HG03039 (cell line): ENCODE measurements at regions not wholly inside any gene's neighbourhood (a gene's known extent, or its start where the extent isn't known, plus 50 kb on each side); places are given as distances from the start of the nearest gene placed in this dataset.

Experiments
- ATAC-seq: cut with Tn5 transposase; IDR thresholded peaks from one replicate; pipeline ENCODE4 v1.9.1; 2021; ENCODE audit warnings: mild to moderate bottlenecking, moderate library complexity; ENCODE audit not compliant: unreplicated experiment

GRCh38 chr2:8623958-8624591 lies 57.8 kb upstream of the ID2 start:
- no peak for ATAC-seq

- no peak for ATAC-seq
Observed at GRCh38 chr2:8624855-8625398, 56.9 kb upstream of the ID2 start.

- no peak for ATAC-seq
Observed at GRCh38 chr2:8625399-8626300, 56.2 kb upstream of the ID2 start.

- ATAC-seq: no peak
Observed at GRCh38 chr2:8626572-8626971, 55.3 kb upstream of the ID2 start.

- no peak for ATAC-seq
Observed at GRCh38 chr2:8627019-8627691, 54.7 kb upstream of the ID2 start.

- no peak for ATAC-seq
Observed at GRCh38 chr2:8627692-8628085, 54.2 kb upstream of the ID2 start.

- no peak for ATAC-seq
Observed at GRCh38 chr2:8628179-8628865, 53.5 kb upstream of the ID2 start.

GRCh38 chr2:8628866-8629209 lies 53.0 kb upstream of the ID2 start:
- no peak for ATAC-seq

- no peak for ATAC-seq
Observed at GRCh38 chr2:8629402-8629801, 52.5 kb upstream of the ID2 start.

GRCh38 chr2:8630676-8631464 lies 51.0 kb upstream of the ID2 start:
- no peak for ATAC-seq

GRCh38 chr2:8631465-8632005 lies 50.3 kb upstream of the ID2 start:
- no peak for ATAC-seq
